HG02588 (cell line): ENCODE measurements at regions not wholly inside any gene's neighbourhood (a gene's known extent, or its start where the extent isn't known, plus 50 kb on each side); places are given as distances from the start of the nearest gene placed in this dataset.

ENCODE experiments used
- ATAC-seq: cut with Tn5 transposase; IDR thresholded peaks from one replicate; pipeline ENCODE4 v1.9.1; 2021; ENCODE audit warnings: mild to moderate bottlenecking, moderate library complexity; ENCODE audit not compliant: unreplicated experiment

DNA sequence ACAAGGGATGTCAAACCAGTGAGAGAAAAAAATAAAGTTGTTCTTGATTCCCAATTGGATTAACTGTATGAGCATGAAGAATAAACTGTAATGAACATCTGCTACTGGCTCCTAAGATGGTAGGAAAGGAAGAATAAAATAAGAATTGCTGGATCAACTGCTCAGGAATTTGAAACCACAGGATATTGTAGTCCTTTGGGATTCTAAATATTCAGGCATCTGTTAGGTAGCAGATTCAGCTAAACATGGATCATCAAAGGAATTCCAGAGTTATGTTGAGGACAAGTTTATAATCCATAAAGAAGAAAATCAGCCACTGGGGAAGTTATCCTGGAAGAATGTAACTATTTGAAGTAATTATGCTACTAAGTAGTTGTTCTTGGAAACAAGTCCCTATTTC, 65.8 kb downstream of the ISL1 start:
- no peak for ATAC-seq

DNA sequence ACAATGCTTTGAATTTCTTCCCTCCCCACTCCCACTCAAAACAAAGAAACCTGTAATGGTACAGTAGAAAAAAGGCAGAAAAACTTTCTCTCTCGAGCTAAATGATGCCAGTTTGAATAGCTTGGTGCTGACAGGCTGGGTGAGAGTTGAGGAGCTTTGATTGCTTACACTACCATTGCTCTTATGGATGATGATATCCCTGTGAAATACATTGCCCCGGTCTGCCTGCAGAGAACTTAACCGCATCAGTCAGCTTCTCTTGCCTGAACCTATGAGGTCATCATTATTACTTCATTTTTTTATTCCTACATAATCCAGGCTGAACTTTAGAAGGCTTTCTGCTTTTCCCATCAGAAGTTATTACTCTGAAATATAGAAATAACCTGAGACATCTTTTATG, 69.3 kb downstream of the ISL1 start:
- ATAC-seq: no peak

DNA sequence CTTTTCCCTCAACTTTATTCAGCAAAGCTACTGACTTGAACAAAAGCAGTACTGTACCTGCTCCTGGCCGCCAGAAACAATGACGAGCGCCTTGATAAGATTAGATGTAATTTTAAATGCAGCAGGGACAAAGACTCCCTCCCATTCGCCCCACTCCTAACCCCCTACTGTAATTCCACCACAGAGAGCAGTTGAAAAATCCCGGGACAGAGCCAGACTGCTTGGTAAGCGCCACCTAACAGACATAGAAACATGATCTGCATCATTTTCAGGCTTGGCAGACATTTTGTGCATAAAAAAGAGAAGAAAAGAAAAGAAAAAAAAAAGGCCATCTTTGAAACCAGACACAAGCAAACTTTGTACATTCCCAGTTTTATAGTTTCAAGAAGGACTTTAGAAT, 81.9 kb downstream of the ISL1 start:
- ATAC-seq: no peak

DNA sequence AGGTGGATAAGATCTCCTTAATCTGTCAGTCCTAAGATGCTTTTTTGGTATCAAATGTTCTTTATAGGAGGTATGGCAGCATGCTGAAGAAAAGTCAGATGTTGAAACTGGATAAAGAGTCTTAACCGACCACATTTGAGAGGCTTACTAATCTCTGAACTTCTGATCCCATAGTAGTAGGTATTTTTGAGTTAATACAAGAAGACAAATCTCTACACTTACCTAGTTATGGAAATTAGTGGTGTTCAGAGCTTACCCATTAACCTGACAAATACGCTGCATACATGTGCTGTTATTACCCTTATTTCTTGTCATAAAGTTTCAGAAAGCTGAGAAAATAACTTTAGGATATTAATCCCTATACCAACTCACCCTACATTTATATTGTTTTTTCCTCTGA, 83.0 kb downstream of the ISL1 start:
- ATAC-seq: no peak

DNA sequence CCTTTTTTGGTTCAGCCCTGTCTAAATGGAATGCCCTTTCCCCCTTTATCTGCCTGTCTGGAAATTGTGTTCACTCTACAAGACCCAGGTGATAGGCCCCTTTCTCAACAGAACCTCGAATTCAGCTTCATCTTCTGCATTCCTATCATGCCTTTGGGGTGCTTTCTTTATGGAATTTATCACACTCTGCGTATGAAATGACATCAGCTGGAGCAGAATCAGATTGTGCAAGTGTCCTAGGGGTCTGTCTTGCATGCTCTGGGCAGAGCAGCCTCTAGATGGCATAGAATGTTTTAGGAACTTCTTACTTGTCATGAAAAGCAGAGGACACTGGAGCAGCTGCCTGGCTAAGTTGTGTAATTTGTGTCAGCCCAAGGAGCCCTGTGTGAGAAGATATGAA, 84.9 kb downstream of the ISL1 start:
- ATAC-seq: no peak

DNA sequence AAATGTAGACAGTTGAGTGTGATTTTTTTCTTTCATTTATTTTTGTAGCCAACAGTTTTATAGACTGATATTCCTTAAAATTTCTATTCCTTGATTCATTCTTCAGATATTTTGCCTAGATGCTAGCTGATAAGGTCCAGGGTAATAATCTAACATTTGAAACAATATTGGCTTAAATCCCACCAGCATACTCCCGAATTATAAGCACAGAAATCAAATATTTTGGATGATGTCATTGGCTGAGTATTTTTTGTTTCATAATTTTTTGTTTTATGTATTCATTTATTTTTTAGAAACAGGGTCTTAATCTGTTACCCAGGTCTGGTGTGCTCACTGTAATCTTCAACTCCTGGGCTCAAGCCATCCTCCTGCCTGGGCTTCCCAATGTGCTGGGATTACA, 88.4 kb downstream of the ISL1 start:
- ATAC-seq: no peak

DNA sequence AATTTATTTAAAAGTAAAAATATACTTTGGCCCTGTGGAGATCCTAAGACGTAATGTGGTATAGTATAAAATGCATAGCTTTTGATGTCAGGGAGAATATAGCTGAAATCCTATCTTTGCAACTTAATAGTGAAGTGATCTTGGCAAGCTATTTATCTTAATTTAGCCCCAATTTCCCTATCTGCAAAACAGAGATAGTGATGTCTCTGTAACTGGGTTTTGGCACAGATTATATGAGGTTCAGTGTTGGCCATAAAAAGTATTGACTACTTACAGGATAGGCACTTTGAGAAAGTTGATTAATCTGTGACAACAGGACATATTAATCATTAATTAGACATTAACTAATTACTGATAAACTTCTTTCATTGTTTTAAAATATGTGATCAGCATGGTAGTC, 89.2 kb downstream of the ISL1 start:
- ATAC-seq: no peak

DNA sequence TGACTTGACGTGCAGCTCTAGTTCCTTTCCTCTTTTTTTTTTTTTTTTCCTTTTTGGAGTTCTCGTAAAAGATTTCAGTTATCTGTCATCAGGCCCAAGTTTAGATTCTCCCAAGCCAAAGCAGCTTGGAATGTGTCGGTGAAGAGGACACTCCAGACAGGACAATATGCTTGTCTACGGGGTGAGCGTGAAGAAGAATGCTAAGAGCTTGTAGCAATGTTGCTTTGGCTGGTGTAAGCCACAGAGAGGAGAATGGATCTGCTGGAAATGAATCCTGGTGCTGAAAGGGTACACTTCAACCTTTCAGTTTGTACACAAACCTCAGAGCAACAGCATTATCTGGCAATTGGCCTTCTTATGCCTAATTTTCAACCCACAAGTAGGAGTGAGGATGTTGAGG, 92.4 kb downstream of the ISL1 start:
- ATAC-seq: no peak

DNA sequence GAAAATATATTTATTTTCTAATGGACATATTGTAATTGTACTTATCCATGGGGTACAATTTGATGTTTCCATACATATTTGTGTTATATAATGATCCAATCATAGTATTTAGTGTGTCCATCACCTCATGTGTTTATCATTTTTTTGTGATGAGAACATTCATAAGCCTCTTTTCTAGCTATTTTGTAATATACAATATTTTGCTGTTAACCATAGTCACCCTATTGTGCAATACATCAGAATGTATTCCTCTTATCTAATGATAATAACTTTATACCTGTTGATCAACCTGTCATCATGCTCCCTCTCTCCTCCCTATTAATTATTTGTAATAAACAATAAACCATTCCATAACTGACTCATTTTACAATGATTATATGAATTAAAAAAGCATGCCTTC, 93.2 kb downstream of the ISL1 start:
- ATAC-seq: no peak

DNA sequence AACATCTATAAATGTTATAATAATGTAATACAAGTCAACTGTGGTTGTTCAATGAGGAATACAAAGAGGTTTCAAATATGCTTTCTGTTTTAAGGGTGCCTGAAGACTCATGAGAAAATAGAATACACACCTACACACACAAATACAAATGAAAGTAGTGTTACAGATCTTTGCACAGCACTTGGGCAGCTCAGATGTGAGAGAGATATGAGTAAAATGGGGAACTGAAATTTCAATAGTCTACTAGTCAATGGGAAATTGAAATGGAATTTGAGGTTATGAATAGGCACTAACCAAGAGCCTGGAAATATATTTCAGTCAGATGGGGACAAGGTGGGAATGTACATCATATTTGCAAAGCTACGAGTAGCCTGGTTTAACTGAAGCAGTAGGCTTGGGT, 96.6 kb downstream of the ISL1 start:
- ATAC-seq: peak; percentile 69

DNA sequence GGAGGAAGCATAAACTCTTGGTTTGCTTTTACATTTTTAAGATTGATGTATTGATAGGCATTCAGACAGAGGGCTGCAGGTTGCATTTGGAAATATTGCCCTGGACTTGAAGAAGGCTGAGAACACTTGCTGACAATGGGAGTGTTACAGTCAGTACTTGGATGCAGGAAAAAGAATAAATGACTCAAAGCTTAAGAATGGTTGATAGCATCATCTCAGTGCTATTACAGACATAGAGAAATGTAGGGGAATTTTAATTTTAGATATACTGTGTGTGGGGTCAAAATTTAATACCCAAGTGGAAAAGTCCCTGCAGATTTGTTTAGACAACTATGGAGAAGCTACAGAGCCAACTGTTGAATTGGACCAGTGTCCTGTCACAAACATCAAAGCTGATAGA, 101.1 kb downstream of the ISL1 start:
- ATAC-seq: no peak

DNA sequence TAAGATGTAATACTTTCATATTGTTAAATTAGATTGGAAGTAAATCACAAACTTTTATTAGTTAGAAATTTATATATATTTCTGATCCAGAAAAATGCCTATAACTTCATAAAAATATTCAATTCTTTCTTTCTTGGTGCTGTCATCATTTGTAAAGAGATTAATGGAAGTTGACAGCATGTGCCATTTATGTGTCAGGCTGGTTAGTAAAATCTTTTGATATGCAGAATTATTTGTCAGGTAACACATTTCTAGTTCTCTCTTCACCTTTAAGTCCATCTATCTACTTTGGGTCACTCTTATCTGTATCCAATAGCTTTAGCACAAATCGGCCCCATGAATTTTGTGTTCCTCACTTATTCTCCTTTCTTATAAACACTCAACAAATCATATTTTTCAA, 102.9 kb downstream of the ISL1 start:
- ATAC-seq: no peak

DNA sequence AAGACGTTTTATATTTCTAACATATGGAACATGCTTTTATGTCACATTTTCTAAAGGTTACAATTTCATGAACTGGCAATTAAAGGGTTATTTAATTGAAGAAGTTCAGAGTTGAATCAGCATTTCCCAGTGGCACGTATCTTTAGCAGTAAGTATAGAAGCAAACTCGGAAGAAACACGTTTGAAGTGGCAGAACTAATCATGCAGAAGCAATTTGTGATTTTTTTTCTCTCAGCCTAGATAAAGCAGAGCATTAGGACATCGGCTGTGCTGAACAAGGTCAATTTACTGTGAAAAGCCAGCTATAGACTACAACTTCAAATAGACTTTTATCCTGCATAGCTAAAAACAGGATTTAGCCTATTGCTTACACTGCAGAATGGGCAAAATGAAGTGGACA, 104.7 kb downstream of the ISL1 start:
- ATAC-seq: no peak

DNA sequence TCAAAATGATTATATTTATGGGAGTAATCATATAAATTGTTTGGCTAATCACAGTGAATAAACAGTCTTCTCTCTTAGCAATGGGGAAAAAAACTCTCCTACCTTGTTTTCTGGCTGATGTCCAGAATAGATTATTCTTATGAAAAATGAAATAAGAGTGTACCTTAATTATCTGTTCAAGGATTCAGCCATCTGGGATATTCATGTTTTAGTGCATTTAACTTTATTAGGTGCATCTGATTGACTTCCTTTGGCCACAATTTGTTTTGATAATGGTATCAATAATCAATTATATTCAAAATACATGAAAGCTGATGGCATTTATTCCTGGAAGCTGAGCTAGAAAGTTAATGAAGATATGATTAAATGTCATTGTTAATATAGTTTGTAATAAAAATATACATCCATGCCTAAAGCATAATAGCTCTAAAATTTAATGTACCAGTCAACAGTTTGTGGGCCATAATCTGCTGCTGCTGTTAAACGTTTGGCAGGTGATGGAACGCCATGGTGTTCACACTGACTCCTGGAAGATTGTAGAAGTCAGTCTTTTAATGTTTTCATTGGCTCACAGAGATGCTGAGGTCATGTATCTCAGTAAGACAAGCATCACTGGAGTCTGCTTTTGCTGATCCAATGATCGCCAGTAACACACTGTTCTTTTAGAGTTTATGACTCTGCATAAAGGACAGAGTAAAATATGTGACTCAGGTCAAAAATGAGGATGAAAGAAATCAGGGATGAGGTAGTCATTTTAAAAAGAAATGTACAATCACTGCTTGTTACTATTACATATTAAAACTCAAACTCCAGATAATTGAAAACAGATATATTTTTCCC, 105.8 kb downstream of the ISL1 start:
- no peak for ATAC-seq

DNA sequence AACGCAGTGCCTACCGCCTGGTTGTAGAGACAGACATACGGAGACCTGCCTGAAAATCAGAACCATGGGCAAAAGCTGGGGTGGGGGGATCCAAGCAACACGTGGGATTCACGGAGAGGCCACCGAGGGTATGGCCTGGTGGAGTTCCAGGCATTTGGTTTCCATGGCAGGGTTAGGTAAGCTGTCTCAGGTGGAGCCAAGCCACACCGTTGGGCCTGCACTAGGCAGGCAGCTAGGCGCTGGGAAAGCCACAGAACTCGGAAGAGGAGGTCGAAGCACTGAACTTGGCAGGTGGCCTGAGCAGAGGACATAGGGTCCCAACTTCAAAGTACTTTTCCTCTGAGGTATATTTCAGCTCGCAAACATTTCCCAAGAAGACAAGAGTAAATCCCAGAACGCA, 111.6 kb downstream of the ISL1 start:
- no peak for ATAC-seq

DNA sequence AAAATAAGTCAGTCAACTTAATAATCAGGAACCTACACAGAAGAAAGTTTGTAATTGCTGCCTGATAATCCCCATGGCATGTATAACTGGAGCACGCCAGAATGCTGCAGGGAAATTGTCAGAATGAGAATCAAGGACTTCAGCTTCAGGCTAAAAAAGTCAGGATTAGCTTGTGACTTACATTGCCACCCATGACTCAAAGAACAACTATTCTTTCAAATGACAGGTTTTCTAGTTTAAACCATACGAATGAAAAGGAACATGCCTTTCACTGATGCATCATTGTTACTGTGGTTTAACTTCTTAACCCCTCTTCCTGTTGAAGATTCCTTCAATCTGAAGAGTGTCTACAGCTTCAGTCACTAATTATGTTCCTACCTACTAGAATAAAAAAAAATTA, 112.4 kb downstream of the ISL1 start:
- no peak for ATAC-seq

DNA sequence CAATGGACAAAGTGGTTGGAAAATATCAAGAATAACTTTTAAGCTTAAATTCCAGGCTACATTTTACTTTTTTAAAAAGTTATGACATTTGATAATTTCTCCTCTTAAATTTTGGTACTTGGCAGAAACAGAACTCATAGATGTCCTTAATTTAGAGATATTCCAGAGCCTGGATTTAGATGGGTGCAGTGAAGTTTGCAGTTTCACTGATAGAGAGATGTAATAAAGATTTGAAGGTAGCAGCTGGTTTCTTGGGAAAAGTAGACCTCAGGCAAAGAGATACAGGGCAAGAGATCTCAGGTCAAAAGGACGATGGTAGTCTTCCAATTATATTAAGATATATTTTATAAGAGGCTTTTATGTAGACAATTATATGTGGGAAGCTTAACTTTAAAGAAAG, 134.6 kb downstream of the ISL1 start:
- ATAC-seq: no peak

DNA sequence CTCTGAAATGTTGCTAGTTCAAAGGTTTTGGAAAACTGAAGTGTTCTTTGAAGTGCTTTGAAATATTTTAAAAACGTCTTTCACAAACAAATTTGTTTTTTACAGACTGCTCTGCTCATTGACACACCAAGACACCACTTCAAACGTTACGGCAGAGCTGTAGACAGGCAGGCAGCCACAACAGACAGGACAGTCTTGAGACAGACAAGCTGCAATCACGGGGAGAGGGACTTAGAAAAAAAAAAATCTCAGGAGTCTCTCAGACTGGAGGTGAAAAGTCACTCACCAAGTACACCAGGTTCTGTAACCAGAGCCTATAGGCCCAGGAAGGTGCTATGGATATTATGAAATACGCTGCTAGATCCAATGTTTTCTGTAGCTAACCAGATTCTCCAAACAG, 135.4 kb downstream of the ISL1 start:
- no peak for ATAC-seq

DNA sequence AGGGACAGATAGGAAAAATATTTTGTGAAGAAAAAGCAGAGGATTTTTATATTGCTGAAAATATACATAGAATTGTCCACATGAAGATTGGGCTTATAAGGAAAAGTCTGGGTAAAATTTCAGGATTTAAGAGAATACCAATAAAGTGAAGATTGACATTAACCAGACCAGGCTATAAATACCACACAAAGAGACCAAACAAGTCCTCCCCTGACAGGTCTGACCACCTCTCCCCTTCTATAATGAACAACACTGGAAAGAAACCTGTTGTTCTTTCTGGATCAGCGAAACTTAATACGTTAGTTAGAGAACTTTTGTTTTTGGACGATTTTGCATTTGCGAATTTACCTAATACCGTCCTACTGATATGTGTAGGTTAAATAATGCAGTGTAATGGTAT, 138.3 kb downstream of the ISL1 start:
- no peak for ATAC-seq

DNA sequence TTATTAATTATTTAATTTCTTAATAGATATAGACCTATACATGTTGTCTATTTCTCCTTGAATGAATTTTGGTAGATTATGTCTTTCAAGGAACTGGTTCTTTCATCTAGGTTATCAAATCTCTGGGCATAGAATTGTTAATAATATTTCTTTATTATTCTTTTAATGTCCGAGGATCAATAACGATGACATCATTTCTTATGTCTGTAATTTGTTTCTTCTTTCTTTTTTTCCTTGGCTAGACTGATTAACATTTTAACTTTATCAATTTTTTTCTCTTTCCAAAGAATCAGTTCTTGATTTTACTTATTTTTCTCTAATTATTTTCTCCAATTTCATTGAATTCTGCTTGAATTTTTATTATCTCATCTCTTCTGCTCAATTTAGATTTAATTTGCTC, 156.0 kb downstream of the ISL1 start:
- ATAC-seq: no peak

DNA sequence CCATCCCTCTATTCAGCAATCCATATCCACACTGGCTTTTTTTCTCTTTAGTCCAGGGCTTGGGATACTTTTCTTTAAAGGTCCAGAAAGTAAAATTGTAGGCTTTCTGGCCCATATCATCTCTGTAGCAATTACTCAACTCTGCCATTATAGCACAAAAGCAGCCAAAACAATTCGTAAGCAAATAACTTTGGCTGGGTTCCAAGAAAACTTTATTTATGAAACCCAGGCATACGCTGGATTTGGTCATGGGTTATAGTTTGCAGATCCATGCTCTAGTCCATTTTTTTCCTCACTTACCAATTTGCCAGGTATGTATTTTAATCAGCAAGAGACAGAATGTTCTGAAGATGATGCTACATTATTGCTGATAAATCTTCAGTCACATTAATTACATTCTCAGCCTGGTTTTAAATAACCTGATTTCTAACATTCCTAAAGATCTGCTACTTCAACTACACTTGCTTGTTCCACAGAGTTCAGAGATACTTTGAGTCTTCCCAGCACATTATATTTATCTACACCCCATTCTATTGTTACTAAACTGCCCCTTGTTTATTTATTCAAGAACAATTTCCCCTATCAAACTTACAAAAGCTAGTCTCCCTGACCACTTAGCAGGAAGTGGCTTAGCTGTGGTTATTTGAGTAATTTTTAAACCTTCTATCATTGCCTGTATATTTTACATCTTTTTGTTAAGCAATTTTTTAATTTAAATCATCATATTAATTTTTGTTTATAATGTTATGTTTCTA, 161.0 kb downstream of the ISL1 start:
- ATAC-seq: no peak

DNA sequence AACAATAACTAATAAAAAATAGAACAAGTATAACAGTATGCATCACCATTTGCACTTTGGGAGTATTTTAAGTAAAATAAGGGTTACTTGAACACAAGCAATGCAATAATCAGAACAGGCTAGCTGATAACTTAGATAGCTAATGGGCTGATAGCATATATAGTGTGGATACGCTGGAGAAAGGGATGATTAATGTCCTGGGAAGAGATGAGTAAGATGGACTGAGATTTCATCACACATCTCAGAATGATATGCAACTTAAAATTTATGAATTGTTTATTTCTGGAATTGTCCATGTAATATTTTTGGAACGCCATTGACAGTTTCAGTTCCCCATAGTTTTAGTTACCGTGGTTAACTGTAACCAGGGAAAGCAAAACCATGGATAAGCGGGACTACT, 173.6 kb downstream of the ISL1 start:
- no peak for ATAC-seq

DNA sequence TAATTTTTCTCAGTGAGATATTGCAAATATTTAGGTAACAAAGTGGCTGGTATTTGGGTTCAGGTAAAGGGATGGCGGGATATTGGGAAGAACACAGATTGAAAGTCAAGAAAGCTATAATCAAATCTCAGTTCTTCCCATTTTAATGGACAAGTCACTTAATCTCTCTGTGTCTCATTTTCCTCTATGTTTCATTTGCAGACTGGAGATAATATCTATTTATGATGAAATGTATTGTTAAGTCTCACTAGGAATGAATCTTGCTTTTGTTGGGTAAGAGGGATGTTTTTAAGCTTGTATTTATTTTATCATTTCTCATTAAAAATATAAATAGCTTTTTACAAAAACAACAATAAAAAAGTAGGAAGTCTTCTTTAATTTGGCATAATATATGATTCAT, 175.4 kb downstream of the ISL1 start:
- no peak for ATAC-seq
